ENCODE measurements at regions not wholly inside any gene's neighbourhood (a gene's known extent, or its start where the extent isn't known, plus 50 kb on each side); places are given as distances from the start of the nearest gene placed in this dataset.

DNA sequence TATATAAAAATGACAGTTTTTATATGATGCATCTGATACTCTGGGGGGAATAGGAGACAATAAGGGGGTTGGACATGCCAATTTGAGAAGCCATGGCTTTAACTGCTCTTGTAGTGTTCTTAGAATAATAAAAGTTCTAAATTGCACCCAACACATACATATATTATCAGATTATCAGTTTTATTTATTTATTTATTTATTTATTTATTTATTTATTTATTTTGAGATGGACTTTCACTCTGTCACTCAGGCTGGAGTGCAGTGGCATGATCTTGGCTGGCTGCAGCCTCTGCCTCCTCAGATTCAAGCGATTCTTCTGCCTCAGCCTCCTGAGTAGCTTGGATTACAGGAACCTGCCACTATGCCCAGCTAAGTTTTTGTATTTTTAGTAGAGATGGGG is 356.8 kb downstream of the TLL1 start:
- TF ChIP-seq CTCF (IDR thresholded peaks at IDR 0.05), result no peak
- TF ChIP-seq, protein P1, sequence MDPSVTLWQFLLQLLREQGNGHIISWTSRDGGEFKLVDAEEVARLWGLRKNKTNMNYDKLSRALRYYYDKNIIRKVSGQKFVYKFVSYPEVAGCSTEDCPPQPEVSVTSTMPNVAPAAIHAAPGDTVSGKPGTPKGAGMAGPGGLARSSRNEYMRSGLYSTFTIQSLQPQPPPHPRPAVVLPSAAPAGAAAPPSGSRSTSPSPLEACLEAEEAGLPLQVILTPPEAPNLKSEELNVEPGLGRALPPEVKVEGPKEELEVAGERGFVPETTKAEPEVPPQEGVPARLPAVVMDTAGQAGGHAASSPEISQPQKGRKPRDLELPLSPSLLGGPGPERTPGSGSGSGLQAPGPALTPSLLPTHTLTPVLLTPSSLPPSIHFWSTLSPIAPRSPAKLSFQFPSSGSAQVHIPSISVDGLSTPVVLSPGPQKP (IDR thresholded peaks at IDR 0.05; ENCODE audit: low read depth, low read length), result no peak
- TF ChIP-seq CHD2 (IDR thresholded peaks at IDR 0.05; ENCODE audit: low read length, partially characterized antibody), result no peak
